CD14-positive monocyte (primary cell): ENCODE measurements at regions not wholly inside any gene's neighbourhood (a gene's known extent, or its start where the extent isn't known, plus 50 kb on each side); places are given as distances from the start of the nearest gene placed in this dataset.

ENCODE experiments used
- DNase-seq, 3 donors: peaks; one replicate each; pipeline ENCODE4 v3.0.0-alpha.2; 2011 to 2022
- H2AFZ ChIP-seq: 2 replicates; pipeline ENCODE4 v1.6.0; 2012; ENCODE audit warnings: mild to moderate bottlenecking, low read depth, low read length, inconsistent platforms; ENCODE audit not compliant: insufficient read depth, poor library complexity, severe bottlenecking
- H3K27ac ChIP-seq, 2 donors: 1 replicate in 1 of 2; 2 replicates in 1 of 2; pipeline ENCODE4 v1.5.1; 2012 to 2013; ENCODE audit warnings: low read length in 2 of 2, control low read depth in 1 of 2, inconsistent platforms in 1 of 2, low read depth in 1 of 2, mild to moderate bottlenecking in 1 of 2
- H3K27me3 ChIP-seq, 2 donors: one replicate each; pipeline versions ENCODE4 v1.6.0 to v1.6.1; 2011 to 2013; ENCODE audit warnings: low read length in 2 of 2; ENCODE audit not compliant: control insufficient read depth in 2 of 2, insufficient read depth in 2 of 2
- H3K36me3 ChIP-seq, 2 donors: replicated peaks in 1 of 2; 1 replicate in 1 of 2; 2 replicates in 1 of 2; pipeline versions ENCODE4 v1.5.1 to v1.6.1; 2012 to 2013; ENCODE audit warnings: low read length in 2 of 2, control low read depth in 1 of 2, inconsistent platforms in 1 of 2, mild to moderate bottlenecking in 1 of 2; ENCODE audit not compliant: insufficient read depth in 2 of 2, control insufficient read depth in 1 of 2
- H3K4me1 ChIP-seq, 2 donors: 1 replicate in 1 of 2; 2 replicates in 1 of 2; pipeline versions ENCODE4 v1.5.1 to v1.6.1; 2012 to 2013; ENCODE audit warnings: low read length in 2 of 2, control low read depth in 1 of 2, inconsistent platforms in 1 of 2, mild to moderate bottlenecking in 1 of 2, moderate library complexity in 1 of 2; ENCODE audit not compliant: insufficient read depth in 2 of 2, control insufficient read depth in 1 of 2
- H3K4me2 ChIP-seq: replicated peaks from 2 replicates; pipeline ENCODE3; 2012; ENCODE audit warnings: low read length, moderate library complexity, mild to moderate bottlenecking; ENCODE audit not compliant: poor library complexity, severe bottlenecking; ENCODE audit errors: extremely low read depth
- H3K4me3 ChIP-seq, 3 experiments: fragments of 200-600 bp in 1 of 3; sonication (generic) in 1 of 3; replicated peaks in 1 of 3; 1 replicate in 2 of 3; 2 replicates in 1 of 3; pipeline ENCODE4 v1.5.1; 2011 to 2013; ENCODE audit warnings: low read length in 3 of 3, mild to moderate bottlenecking in 3 of 3, control low read depth in 2 of 3, low read depth in 2 of 3, inconsistent platforms in 1 of 3, moderate library complexity in 1 of 3
- H3K79me2 ChIP-seq: 2 replicates; pipeline ENCODE4 v1.6.0; 2012; ENCODE audit warnings: mild to moderate bottlenecking, control low read depth, inconsistent platforms, low read length, moderate library complexity; ENCODE audit not compliant: insufficient read depth
- H3K9ac ChIP-seq: 2 replicates; pipeline ENCODE4 v1.6.0; 2017; ENCODE audit warnings: low read length, mild to moderate bottlenecking; ENCODE audit not compliant: insufficient read depth, poor library complexity, severe bottlenecking
- H3K9me3 ChIP-seq, 2 donors: replicated peaks in 1 of 2; 1 replicate in 1 of 2; 2 replicates in 1 of 2; pipeline versions ENCODE4 v1.5.1 to v1.6.1; 2012 to 2013; ENCODE audit warnings: low read length in 2 of 2, control low read depth in 1 of 2; ENCODE audit not compliant: control insufficient read depth in 1 of 2, insufficient read depth in 1 of 2
- H4K20me1 ChIP-seq: 2 replicates; pipeline ENCODE4 v1.6.0; 2012; ENCODE audit warnings: mild to moderate bottlenecking, low read length, control low read depth, moderate library complexity; ENCODE audit not compliant: insufficient read depth
- H3K27ac Mint-ChIP-seq, 7 donors: one replicate each; pipeline ENCODE4 v1.8.0; 2020; ENCODE audit warnings: mild to moderate bottlenecking in 7 of 7, mixed read lengths in 7 of 7, moderate library complexity in 6 of 7, inconsistent platforms in 2 of 7
- H3K27me3 Mint-ChIP-seq, 3 donors: one replicate each; pipeline ENCODE4 v1.8.0; 2021 to 2022; ENCODE audit warnings: low read depth in 3 of 3, mild to moderate bottlenecking in 3 of 3, mixed read lengths in 3 of 3, moderate library complexity in 3 of 3, inconsistent platforms in 1 of 3
- H3K36me3 Mint-ChIP-seq, 2 donors: one replicate each; pipeline ENCODE4 v1.8.0; 2020; ENCODE audit warnings: mixed read lengths in 2 of 2, inconsistent platforms in 1 of 2, mild to moderate bottlenecking in 1 of 2
- H3K4me1 Mint-ChIP-seq: one replicate; pipeline ENCODE4 v1.8.0; 2020; ENCODE audit warnings: mild to moderate bottlenecking, mixed read lengths
- H3K4me3 Mint-ChIP-seq, 2 donors: one replicate each; pipeline ENCODE4 v1.8.0; 2020; ENCODE audit warnings: mild to moderate bottlenecking in 2 of 2, mixed read lengths in 2 of 2, moderate library complexity in 1 of 2
- H3K9me3 Mint-ChIP-seq, 7 donors: one replicate each; pipeline ENCODE4 v1.8.0; 2020 to 2022; ENCODE audit warnings: mixed read lengths in 7 of 7, mild to moderate bottlenecking in 6 of 7, moderate library complexity in 6 of 7, inconsistent platforms in 2 of 7
- WGBS: methylation state at CpG from one replicate; pipeline ENCODE4 v1.1.5; 2013; ENCODE audit warnings: missing lambda C conversion rate; ENCODE audit not compliant: insufficient coverage; 5-methylcytosine and 5-hydroxymethylcytosine counted together
- intact Hi-C, 2 donors: fragments of 100-400 bp; cut with micrococcal nuclease; formaldehyde crosslinking; loops; one replicate each; pipeline versions ENCODE4 v1.15.0 to v1.15.1; 2023
- TF ChIP-seq, protein P1 (sequence below): fragments of 200-600 bp; IDR thresholded peaks from one replicate; pipeline ENCODE4 v1.8.0; 2022; ENCODE audit warnings: antibody characterized with exemption, mild to moderate bottlenecking

DNA sequence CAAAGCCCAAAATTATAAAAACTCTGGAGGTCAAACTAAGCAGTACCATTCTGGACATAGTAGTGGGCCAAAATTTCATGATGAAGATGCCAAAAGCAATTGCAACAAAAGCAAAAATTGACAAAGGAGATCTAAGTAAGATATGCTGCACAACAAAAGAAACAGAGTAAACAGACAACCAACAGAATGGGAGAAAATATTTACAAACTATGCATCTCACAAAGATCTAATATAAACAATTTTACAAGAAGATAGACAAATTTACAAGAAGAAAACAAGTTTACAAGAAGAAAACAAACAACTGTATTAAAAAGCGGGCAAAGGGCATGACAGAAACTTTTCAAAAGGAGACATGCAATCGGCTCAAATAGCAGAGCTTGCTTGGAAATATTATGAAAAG is 396.9 kb downstream of the CDH9 start:
- Mint-ChIP-seq H3K9me3 (peaks cover 2 to 19% (median 8%) of the 10 kb centered on the region in 7 donors), H3K27me3 (no peaks in the 10 kb centered on the region), H3K4me1 (no peaks in the 10 kb centered on the region), H3K4me3 (no peak overlapping the region), H3K27ac (no peak overlapping the region), H3K36me3 (no peaks in the 10 kb centered on the region)
- intact Hi-C loops = no loop called here
- WGBS = no CpG with 5 or more reads among the region's 2 CpGs
- DNase-seq = no peak
- TF ChIP-seq, protein P1, sequence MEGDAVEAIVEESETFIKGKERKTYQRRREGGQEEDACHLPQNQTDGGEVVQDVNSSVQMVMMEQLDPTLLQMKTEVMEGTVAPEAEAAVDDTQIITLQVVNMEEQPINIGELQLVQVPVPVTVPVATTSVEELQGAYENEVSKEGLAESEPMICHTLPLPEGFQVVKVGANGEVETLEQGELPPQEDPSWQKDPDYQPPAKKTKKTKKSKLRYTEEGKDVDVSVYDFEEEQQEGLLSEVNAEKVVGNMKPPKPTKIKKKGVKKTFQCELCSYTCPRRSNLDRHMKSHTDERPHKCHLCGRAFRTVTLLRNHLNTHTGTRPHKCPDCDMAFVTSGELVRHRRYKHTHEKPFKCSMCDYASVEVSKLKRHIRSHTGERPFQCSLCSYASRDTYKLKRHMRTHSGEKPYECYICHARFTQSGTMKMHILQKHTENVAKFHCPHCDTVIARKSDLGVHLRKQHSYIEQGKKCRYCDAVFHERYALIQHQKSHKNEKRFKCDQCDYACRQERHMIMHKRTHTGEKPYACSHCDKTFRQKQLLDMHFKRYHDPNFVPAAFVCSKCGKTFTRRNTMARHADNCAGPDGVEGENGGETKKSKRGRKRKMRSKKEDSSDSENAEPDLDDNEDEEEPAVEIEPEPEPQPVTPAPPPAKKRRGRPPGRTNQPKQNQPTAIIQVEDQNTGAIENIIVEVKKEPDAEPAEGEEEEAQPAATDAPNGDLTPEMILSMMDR = no peak
- H2AFZ ChIP-seq = no peak overlapping the region
- no peaks in the 10 kb centered on the region for H3K36me3 ChIP-seq
- no peaks in the 10 kb centered on the region for H4K20me1 ChIP-seq
- no peaks in the 10 kb centered on the region for H3K27me3 ChIP-seq
- no peaks in the 10 kb centered on the region for H3K79me2 ChIP-seq
- no peak overlapping the region for H3K27ac ChIP-seq
- H3K4me1 ChIP-seq = no peaks in the 10 kb centered on the region
- H3K9me3 ChIP-seq = peaks cover 10 to 19% of the 10 kb centered on the region in 2 donors
- H3K4me3 ChIP-seq = no peak overlapping the region
- no peak overlapping the region for H3K4me2 ChIP-seq
- no peak overlapping the region for H3K9ac ChIP-seq

DNA sequence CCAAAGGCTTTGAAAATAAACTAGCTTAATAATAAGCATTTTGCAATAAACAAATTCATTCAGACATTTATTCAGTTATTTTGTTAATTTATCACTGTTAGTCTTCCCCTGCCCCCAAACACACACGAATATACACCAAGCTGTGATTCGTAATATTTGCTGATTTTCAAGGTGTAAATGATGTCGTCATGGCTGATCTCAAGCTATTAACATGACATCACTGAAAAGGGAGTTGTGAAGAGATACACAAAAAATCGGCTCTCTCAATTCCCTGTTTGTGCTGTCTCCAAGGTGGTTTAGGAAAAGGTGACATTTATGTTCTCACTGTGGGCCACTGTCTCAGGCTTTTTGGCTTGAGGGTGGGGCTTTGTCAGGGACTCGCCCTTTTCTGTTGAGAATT is 413.3 kb downstream of the CDH9 start:
- no peak overlapping the region for H3K4me3 ChIP-seq
- H3K4me3 Mint-ChIP-seq = no peak overlapping the region
- no peaks in the 10 kb centered on the region for H3K4me1 Mint-ChIP-seq
- peaks cover 0 to 1% (median 0%) of the 10 kb centered on the region in 7 donors for H3K9me3 Mint-ChIP-seq
- intact Hi-C loops = no loop called here
- H3K27ac Mint-ChIP-seq = no peak overlapping the region
- no peak overlapping the region for H3K4me2 ChIP-seq
- no peaks in the 10 kb centered on the region for H3K36me3 Mint-ChIP-seq
- no peaks in the 10 kb centered on the region for H3K79me2 ChIP-seq
- H3K27me3 ChIP-seq = no peaks in the 10 kb centered on the region
- no peaks in the 10 kb centered on the region for H4K20me1 ChIP-seq
- H2AFZ ChIP-seq = no peak overlapping the region
- no peaks in the 10 kb centered on the region for H3K9me3 ChIP-seq
- 83% methylated on average over 1 of the region's 5 CpGs for WGBS
- DNase-seq = no peak
- no peak overlapping the region for H3K27ac ChIP-seq
- TF ChIP-seq, protein P1 = no peak
- no peak overlapping the region for H3K9ac ChIP-seq
- H3K27me3 Mint-ChIP-seq = no peaks in the 10 kb centered on the region
- no peaks in the 10 kb centered on the region for H3K4me1 ChIP-seq
- H3K36me3 ChIP-seq = no peaks in the 10 kb centered on the region
